A673 (cell line): ENCODE measurements at regions not wholly inside any gene's neighbourhood (a gene's known extent, or its start where the extent isn't known, plus 50 kb on each side); places are given as distances from the start of the nearest gene placed in this dataset.

Experiments used
- BruUV-seq: library from RNA; stranded (reverse); fragments of 400-500 nt; replicated peaks from 2 replicates; lab custom pipeline; 2021; lab: Mats Ljungman, UMichigan
- CTCF ChIA-PET: fragments of 300-600 bp; sonication (Branson Sonifier 250); formaldehyde crosslinking; loops from one replicate; lab custom pipeline; 2022; ENCODE audit warnings: antibody characterized with exemption; lab: Charles Lee
- POLR2A ChIA-PET: fragments of 300-600 bp; sonication (Branson Sonifier 250); formaldehyde crosslinking; loops from one replicate; lab custom pipeline; 2022; ENCODE audit warnings: antibody characterized with exemption; ENCODE audit not compliant: low non-redundant PET; lab: Charles Lee
- DNase-seq: peaks from one replicate; pipeline ENCODE4 v3.0.0-alpha.2; 2015; ENCODE audit warnings: low spot score
- H3K27ac ChIP-seq: fragments of 200-600 bp; sonication (generic); 2 replicates; pipeline ENCODE4 v1.5.1; 2016; ENCODE audit warnings: mixed run types, low read depth, mild to moderate bottlenecking, mixed read lengths, antibody characterized with exemption, low read length; ENCODE audit not compliant: poor library complexity, severe bottlenecking
- H3K27me3 ChIP-seq: fragments of 200-600 bp; sonication (generic); replicated peaks from 2 replicates; pipeline ENCODE4 v1.6.1; 2017; ENCODE audit warnings: mixed run types, low read depth, mild to moderate bottlenecking, mixed read lengths, antibody characterized with exemption, low read length; ENCODE audit not compliant: insufficient read depth, poor library complexity
- H3K36me3 ChIP-seq: fragments of 200-600 bp; sonication (generic); 2 replicates; pipeline ENCODE4 v1.6.1; 2016; ENCODE audit warnings: mixed run types, mild to moderate bottlenecking, mixed read lengths, antibody characterized with exemption, low read length; ENCODE audit not compliant: insufficient read depth, poor library complexity, severe bottlenecking
- H3K4me1 ChIP-seq: fragments of 200-600 bp; sonication (generic); 2 replicates; pipeline ENCODE4 v1.6.1; 2017; ENCODE audit warnings: mixed run types, mild to moderate bottlenecking, mixed read lengths, antibody characterized with exemption, low read length; ENCODE audit not compliant: insufficient read depth, poor library complexity, severe bottlenecking
- H3K4me3 ChIP-seq: fragments of 200-600 bp; sonication (generic); 2 replicates; pipeline ENCODE4 v1.5.1; 2016; ENCODE audit warnings: low read depth, mixed run types, mild to moderate bottlenecking, mixed read lengths, low read length; ENCODE audit not compliant: poor library complexity, severe bottlenecking
- H3K9me3 ChIP-seq: fragments of 200-600 bp; sonication (generic); 2 replicates; pipeline ENCODE4 v1.6.1; 2016; ENCODE audit warnings: mixed run types, low read depth, mild to moderate bottlenecking, mixed read lengths, antibody characterized with exemption, low read length; ENCODE audit not compliant: poor library complexity, severe bottlenecking
- EZH2 ChIP-seq: fragments of 200-600 bp; sonication (generic); IDR thresholded peaks from 2 replicates; pipeline ENCODE4 v1.6.1; 2017; ENCODE audit warnings: borderline replicate concordance, low read depth, mild to moderate bottlenecking, mixed read lengths, antibody characterized with exemption, low read length; ENCODE audit not compliant: poor library complexity, severe bottlenecking
- intact Hi-C: fragments of 100-400 bp; cut with micrococcal nuclease; formaldehyde crosslinking; loops from one replicate; pipeline ENCODE4 v1.10.0; 2022; ENCODE audit not compliant: unreplicated experiment
- TF ChIP-seq, protein P1 (sequence below): fragments of 300-800, 200-600 bp; sonication (generic); conservative IDR thresholded peaks from 2 replicates; pipeline ENCODE4 v1.5.1; 2017; ENCODE audit warnings: low read depth, mild to moderate bottlenecking, antibody characterized with exemption, low read length, moderate library complexity, mixed read lengths

DNA sequence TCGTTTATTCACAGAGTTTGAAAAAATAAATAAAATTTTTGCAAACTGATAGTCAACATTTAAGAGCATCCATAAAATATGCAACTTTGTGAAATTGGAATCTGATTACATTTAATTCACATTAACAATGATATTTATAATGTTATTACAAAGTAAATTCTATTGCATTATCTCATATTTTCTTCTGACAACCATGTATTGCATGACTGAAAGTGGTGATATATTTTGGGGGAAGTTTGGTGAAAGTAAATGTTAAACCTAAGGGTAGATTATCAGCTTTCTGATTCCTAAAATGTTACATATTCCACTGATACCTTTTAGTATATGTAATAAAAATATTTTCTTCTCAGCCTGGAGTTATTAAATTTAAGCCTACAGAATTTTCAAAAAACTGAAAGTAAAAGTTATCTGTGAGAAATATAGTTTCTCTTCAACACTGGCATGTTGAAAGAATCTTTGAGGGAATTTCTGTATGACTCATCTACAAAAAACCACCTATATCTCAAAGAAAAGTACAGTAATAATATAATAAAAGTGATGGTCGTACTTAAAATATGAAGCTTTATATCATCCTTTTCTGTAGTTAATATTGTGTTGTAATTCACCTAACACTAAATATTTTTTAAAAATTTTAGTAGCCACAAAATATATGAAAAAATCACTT, 1179.6 kb upstream of the PCDH7 start:
- Histone ChIP-seq H3K27me3 (no peaks in the 10 kb centered on the region), H3K27ac (no peak overlapping the region), H3K4me1 (no peaks in the 10 kb centered on the region), H3K36me3 (no peaks in the 10 kb centered on the region), H3K9me3 (peaks cover 4% of the 10 kb centered on the region), H3K4me3 (no peak overlapping the region)
- no peak for DNase-seq
- ChIA-PET CTCF (no interaction called here), POLR2A (no interaction called here)
- intact Hi-C loops, result no loop called here
- TF ChIP-seq, protein P1, sequence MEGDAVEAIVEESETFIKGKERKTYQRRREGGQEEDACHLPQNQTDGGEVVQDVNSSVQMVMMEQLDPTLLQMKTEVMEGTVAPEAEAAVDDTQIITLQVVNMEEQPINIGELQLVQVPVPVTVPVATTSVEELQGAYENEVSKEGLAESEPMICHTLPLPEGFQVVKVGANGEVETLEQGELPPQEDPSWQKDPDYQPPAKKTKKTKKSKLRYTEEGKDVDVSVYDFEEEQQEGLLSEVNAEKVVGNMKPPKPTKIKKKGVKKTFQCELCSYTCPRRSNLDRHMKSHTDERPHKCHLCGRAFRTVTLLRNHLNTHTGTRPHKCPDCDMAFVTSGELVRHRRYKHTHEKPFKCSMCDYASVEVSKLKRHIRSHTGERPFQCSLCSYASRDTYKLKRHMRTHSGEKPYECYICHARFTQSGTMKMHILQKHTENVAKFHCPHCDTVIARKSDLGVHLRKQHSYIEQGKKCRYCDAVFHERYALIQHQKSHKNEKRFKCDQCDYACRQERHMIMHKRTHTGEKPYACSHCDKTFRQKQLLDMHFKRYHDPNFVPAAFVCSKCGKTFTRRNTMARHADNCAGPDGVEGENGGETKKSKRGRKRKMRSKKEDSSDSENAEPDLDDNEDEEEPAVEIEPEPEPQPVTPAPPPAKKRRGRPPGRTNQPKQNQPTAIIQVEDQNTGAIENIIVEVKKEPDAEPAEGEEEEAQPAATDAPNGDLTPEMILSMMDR, result no peak
- TF ChIP-seq EZH2, result no peak
- BruUV-seq, result no TSS peak

DNA sequence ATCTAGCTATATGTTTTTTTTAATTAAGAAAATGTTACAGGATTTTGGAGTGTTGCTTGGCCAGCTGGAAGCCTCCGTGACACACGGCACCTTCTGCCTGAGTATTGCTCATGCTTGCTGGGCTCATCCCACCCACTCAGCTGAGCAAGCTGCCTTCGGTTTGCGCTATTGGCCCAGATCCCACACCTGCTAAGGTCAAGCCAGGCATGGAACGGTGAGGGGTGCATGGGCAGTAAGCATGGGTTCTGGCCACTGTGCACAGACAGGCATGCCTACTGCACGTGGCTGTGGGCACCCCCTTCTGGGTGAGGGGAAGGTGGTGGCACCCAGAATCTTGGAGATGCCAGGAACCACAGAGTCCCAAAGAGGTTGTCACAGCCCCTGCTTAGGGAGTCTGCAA, 1178.4 kb upstream of the PCDH7 start:
- intact Hi-C loops, result no loop called here
- no peaks in the 10 kb centered on the region for H3K4me1 ChIP-seq
- H3K27me3 ChIP-seq, result no peaks in the 10 kb centered on the region
- no TSS peak for BruUV-seq
- H3K9me3 ChIP-seq, result peaks cover 4% of the 10 kb centered on the region
- no peaks in the 10 kb centered on the region for H3K36me3 ChIP-seq
- no peak for TF ChIP-seq EZH2
- TF ChIP-seq, protein P1, result no peak
- ChIA-PET CTCF (no interaction called here), POLR2A (no interaction called here)
- no peak overlapping the region for H3K27ac ChIP-seq
- DNase-seq, result no peak
- no peak overlapping the region for H3K4me3 ChIP-seq

DNA sequence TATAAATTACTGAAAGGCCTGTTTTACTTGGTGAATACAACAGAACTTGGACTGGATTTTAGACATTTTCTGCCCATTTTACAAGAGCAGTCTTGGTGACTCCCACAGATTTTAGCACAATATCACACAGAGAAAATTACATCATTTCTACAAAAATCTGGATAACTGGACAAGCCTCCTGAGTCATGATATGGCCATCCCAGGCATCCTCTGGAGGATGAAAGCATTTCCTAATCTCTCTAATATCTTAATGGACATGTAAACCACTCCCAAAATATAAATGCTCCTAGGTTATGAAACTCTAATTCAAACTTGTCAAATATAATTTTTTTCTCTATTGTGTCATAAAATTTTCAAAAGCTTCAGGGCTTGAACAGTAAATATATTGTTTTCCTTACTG, 1170.8 kb upstream of the PCDH7 start:
- intact Hi-C loops, result no loop called here
- no peak overlapping the region for H3K27ac ChIP-seq
- no peak for DNase-seq
- ChIA-PET POLR2A (no interaction called here), CTCF (no interaction called here)
- TF ChIP-seq, protein P1, result no peak
- no peak for TF ChIP-seq EZH2
- no TSS peak for BruUV-seq
- no peaks in the 10 kb centered on the region for H3K9me3 ChIP-seq
- no peak overlapping the region for H3K4me3 ChIP-seq
- H3K4me1 ChIP-seq, result no peaks in the 10 kb centered on the region
- H3K36me3 ChIP-seq, result no peaks in the 10 kb centered on the region
- H3K27me3 ChIP-seq, result no peaks in the 10 kb centered on the region
